GM19324 (cell line): ENCODE measurements at regions not wholly inside any gene's neighbourhood (a gene's known extent, or its start where the extent isn't known, plus 50 kb on each side); places are given as distances from the start of the nearest gene placed in this dataset.

Experiments
- ATAC-seq: cut with Tn5 transposase; IDR thresholded peaks from one replicate; pipeline ENCODE4 v1.9.1; 2021; ENCODE audit warnings: mild to moderate bottlenecking, moderate library complexity; ENCODE audit not compliant: unreplicated experiment, low FRiP score

GRCh38 chr6:88361298-88361697 lies 195.2 kb upstream of the CNR1 start:
- no peak for ATAC-seq

- no peak for ATAC-seq
Observed at GRCh38 chr6:88360203-88360797, 194.2 kb upstream of the CNR1 start.

DNA sequence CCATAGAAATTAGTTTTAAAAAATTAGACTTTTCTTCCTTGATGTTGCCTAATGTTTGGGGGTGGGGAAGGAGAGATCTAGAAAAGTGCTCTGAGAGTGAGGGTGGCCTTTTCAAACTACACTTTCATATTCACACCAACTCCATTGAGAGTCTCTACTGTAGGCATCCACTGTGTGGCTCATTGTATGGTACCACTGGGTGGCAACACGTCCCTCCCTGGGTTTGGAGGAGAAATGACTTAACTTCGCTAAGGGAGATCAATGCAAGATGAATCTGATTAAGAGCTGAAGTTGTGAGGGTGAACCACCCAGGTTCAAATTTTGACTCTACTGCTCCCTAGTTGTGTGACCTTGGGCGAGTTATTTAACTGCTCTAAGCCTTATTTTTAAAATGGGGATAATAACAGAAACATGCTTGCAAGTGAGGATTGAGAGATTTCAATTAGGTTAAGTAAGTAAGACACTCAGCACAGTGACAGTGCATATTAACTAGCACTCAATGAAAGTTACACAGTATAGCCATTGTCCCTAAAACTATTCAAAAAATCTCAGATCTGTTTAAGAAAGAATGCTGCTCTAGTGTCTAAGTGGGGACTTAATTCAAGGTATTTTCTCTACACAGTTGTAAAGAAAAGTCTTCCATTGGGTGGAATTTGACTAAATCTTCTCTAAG lies 193.5 kb upstream of the CNR1 start:
- no peak for ATAC-seq

GRCh38 chr6:88358846-88359245 lies 192.7 kb upstream of the CNR1 start:
- no peak for ATAC-seq

- ATAC-seq: no peak
Observed at GRCh38 chr6:88349511-88349910, 183.4 kb upstream of the CNR1 start.

- no peak for ATAC-seq
Observed at GRCh38 chr6:88342336-88342735, 176.2 kb upstream of the CNR1 start.

DNA sequence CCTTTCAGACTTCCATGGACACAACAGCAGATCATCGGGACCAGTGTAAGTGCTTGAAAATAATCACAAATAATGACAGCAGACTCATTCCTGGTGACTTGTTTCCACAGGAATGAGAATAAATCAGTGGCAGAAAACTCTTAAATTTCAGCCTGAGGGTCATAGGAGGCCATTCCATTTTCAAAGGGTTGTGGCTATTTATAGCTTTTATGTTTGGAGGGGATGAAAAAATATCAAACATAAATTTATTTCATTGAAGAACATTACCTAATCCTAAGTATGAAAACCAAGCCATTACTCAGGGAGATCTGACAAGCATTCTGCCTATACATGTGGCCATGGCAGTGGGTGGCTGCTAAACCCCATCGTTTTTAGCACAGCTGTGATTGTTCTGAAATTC lies 173.6 kb upstream of the CNR1 start:
- ATAC-seq: no peak

DNA sequence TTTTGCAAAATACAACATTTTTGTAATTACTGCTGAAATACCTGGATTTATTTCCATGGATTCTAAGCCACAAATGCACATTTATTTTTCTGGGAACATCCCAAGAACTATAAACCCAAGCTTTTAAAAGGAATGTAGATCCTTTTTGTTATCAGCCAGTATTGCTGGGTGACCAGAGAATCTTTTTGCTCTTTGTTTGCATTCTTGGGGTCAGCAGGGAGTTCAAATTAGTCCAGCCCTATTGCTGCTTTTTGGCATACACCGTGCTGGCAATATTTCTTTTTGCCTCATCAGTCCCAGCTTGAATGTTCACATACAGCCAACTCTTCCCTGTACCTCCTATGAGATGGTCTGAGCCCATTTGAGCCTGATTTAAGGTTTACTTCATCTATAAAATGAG lies 155.2 kb upstream of the CNR1 start:
- ATAC-seq: no peak

- ATAC-seq: no peak
Observed at GRCh38 chr6:88311561-88311960, 145.4 kb upstream of the CNR1 start.

DNA sequence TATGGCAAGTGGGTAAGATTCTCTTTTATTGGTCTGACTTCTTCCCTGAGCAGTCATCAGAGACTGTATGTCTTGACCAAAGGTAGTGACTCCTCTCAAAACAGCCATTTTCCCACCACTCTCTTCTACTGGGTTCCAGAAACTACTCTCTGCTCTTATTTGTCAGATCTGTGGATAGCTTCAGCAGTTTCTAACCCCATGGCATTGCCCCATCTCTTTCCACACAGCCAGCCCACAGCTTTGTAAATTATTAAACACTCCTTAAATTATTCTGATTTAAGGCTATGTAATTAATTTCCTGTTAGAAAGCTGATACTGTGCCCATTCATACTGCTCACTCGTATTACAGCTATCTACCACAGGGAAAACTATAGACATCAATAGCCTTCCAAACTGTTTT lies 138.4 kb upstream of the CNR1 start:
- ATAC-seq: no peak

- ATAC-seq: no peak
Observed at GRCh38 chr6:88302769-88303225, 136.7 kb upstream of the CNR1 start.

DNA sequence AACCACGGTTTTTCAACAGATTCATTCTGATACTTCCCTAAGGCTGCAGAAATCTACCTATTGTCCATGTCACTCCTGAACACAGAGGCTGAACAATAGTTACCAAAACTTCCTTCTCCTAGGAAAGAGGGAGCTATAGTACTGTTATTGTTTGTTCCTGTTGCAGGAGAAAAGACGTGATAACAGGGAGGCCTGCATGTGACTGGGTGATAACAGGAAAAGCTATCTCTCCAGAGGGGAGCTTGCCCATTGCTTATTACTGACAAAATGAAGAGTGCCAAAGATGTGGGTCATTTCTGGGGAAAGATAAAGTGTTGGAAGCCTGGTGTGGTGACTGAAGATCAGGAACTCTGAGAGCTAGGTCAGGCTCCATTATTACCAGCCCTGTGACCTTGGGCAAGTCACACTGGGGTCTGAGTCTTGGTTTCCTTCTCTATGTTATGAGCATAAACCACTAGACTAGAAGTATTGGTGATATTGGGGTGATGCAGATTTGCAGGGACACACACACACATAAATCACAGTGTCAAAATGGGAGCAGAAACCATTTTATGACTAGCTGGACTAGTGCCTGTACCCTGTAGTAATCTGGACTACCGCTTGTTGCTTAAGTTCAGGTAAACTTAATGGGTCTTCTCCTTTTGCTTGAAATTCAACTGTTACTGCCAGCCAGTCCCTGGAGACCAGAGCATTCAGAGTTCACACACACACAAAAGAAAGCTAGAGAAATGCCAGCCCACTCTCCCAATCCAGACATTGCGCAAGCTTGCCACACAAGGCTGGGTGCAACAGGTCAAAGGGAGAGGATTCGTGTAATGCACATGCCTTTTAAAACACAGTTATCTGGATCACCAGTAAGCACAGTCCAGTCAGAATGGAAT lies 136.0 kb upstream of the CNR1 start:
- ATAC-seq: no peak

DNA sequence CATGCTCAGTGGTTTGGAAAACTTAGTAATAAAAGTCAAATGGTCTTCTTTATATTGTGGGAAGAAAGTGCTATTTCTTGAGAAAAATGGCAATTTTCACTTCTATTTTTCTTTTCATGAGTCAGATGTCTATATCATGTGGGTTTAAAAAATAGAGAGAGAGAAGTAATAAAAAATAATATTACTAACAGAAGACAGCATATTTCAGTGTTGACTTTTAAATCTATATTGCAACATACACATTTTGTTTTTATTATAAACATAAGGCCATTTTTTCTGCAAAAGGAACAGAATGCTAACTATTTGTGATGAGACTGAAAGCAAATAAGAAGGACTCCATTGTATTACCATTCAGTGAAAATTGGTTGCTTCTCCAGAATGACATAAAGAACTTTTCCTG lies 135.1 kb upstream of the CNR1 start:
- no peak for ATAC-seq

GRCh38 chr6:88298066-88298845 lies 132.1 kb upstream of the CNR1 start:
- no peak for ATAC-seq

- no peak for ATAC-seq
Observed at GRCh38 chr6:88296694-88297093, 130.5 kb upstream of the CNR1 start.

GRCh38 chr6:88295663-88296062 lies 129.5 kb upstream of the CNR1 start:
- no peak for ATAC-seq

DNA sequence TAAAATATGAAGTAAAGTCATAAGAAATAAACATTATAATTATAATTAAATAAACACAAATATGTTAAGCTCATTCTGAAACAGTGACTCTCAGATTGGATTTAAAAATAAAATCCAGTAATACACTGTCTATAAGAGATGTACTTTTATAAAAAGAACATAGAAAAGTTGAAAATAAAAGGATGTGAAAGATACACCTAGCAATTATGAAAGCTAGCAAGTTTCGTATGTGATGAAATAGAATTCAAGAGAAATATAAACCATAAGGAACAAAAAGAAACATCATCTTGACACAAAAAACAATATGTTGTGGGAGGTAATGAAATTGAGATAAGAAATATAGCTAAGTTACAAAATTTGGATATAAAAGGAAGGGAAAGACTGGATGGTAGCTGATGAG lies 128.6 kb upstream of the CNR1 start:
- no peak for ATAC-seq

DNA sequence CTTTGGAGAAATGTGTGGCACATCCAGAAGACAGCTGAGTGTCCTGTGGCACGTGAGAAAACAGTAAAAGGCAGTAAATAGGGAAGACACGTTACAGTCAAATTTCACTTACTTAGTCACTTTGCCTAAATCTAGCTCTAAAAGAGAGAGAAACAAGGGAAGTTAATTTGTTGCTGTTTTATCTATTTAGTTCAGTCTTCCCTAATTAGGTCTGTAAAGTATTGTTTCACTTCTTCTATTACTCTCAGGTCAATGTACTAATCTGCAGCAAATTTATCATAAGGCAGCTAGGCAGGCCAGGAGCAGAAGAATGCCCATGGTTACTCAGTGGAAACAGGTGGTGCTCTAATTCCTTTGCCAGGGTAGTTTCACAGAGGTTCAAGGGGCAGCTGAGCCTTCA lies 124.3 kb upstream of the CNR1 start:
- no peak for ATAC-seq

- no peak for ATAC-seq
Observed at GRCh38 chr6:88287696-88288095, 121.5 kb upstream of the CNR1 start.

DNA sequence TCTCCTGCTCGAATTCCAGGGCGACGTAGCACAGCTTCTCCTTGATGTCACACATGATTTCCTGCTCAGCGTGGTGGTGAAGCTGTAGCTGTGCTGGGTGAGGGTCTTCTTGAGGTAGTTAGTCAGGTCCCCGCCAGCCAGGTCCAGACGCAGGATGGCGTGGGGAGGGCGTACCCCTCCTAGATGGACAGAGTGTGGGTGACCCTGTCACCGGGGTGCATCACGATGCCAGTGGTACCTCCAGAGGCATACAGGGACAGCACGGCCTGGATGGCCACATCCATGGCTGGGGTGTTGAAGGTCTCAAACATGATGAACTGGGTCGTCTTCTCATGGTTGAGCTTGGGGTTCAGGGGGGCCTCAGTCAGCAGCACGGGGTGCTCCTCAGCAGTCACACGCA lies 110.2 kb upstream of the CNR1 start:
- no peak for ATAC-seq

- ATAC-seq: no peak
Observed at GRCh38 chr6:88268508-88268907, 102.4 kb upstream of the CNR1 start.
